Testis (tissue), 2 donors: ENCODE measurements at regions not wholly inside any gene's neighbourhood (a gene's known extent, or its start where the extent isn't known, plus 50 kb on each side); places are given as distances from the start of the nearest gene placed in this dataset.

Experiments used
- CTCF ChIP-seq, 3 experiments: fragments of 450-650 bp in 2 of 3; fragments of 200-600 bp in 1 of 3; sonication (generic) in 1 of 3; IDR thresholded peaks; one replicate each; pipeline ENCODE4 v1.5.1; 2016 to 2019; ENCODE audit warnings: antibody characterized with exemption in 3 of 3, mild to moderate bottlenecking in 2 of 3, moderate library complexity in 1 of 3
- POLR2A ChIP-seq: fragments of 450-650 bp; IDR thresholded peaks from one replicate; pipeline ENCODE4 v1.6.1; 2017; ENCODE audit warnings: antibody characterized with exemption, mild to moderate bottlenecking, moderate library complexity

GRCh38 chr3:70127192-70127591, 127.7 kb downstream of the SAMMSON start:
- TF ChIP-seq CTCF (IDR thresholded peaks at IDR 0.05) = no peak
- TF ChIP-seq POLR2A = no peak
